WTC11 (cell line): ENCODE measurements at regions not wholly inside any gene's neighbourhood (a gene's known extent, or its start where the extent isn't known, plus 50 kb on each side); places are given as distances from the start of the nearest gene placed in this dataset.

ENCODE experiments used
- ATF1 ChIP-seq: sonication (generic); formaldehyde crosslinking; IDR thresholded peaks from 2 replicates; pipeline ENCODE4 v1.8.1; 2023; ENCODE audit warnings: mild to moderate bottlenecking, moderate library complexity, missing genetic modification reagents
- CBFB ChIP-seq: sonication (generic); formaldehyde crosslinking; IDR thresholded peaks from 2 replicates; pipeline ENCODE4 v1.8.1; 2022; ENCODE audit warnings: mild to moderate bottlenecking, low read depth, missing genetic modification reagents
- CTCF ChIP-seq: fragments of 200-600 bp; IDR thresholded peaks from 2 replicates; pipeline ENCODE4 v1.8.0; 2022; ENCODE audit warnings: antibody characterized with exemption
- E2F1 ChIP-seq: sonication (generic); formaldehyde crosslinking; IDR thresholded peaks from 2 replicates; pipeline ENCODE4 v1.8.0; 2022; ENCODE audit warnings: mild to moderate bottlenecking, missing genetic modification reagents
- E2F4 ChIP-seq: sonication (generic); formaldehyde crosslinking; IDR thresholded peaks from 2 replicates; pipeline ENCODE4 v1.8.1; 2022; ENCODE audit warnings: low read depth, mild to moderate bottlenecking, moderate library complexity, missing genetic modification reagents, borderline replicate concordance
- ETV6 ChIP-seq: sonication (generic); formaldehyde crosslinking; IDR thresholded peaks from 2 replicates; pipeline ENCODE4 v1.8.1; 2022; ENCODE audit warnings: mild to moderate bottlenecking, missing genetic modification reagents
- GABPB1 ChIP-seq: sonication (generic); formaldehyde crosslinking; IDR thresholded peaks from 2 replicates; pipeline ENCODE4 v1.8.1; 2023; ENCODE audit warnings: mild to moderate bottlenecking, missing genetic modification reagents
- IRF2 ChIP-seq: sonication (generic); formaldehyde crosslinking; IDR thresholded peaks from 2 replicates; pipeline ENCODE4 v1.8.0; 2022; ENCODE audit warnings: low read depth, missing genetic modification reagents, borderline replicate concordance
- NR3C1 ChIP-seq: sonication (generic); formaldehyde crosslinking; conservative IDR thresholded peaks from 2 replicates; pipeline ENCODE4 v1.8.1; 2023; ENCODE audit warnings: low read depth, mild to moderate bottlenecking, missing genetic modification reagents
- SP1 ChIP-seq: sonication (generic); formaldehyde crosslinking; conservative IDR thresholded peaks from 2 replicates; pipeline ENCODE4 v1.8.1; 2022; ENCODE audit warnings: missing genetic modification reagents
- ZNF263 ChIP-seq: sonication (generic); formaldehyde crosslinking; IDR thresholded peaks from 2 replicates; pipeline ENCODE4 v1.8.1; 2022; ENCODE audit warnings: low read depth, mild to moderate bottlenecking, moderate library complexity, missing genetic modification reagents
- ZNF317 ChIP-seq: sonication (generic); formaldehyde crosslinking; IDR thresholded peaks from 2 replicates; pipeline ENCODE4 v1.8.1; 2023; ENCODE audit warnings: low read depth, mild to moderate bottlenecking, moderate library complexity, missing genetic modification reagents, borderline replicate concordance

- TF ChIP-seq ZNF263 (CRISPR knock-in tag) (no peak), ATF1 (CRISPR knock-in tag) (no peak), E2F4 (no peak), CTCF (no peak), ETV6 (CRISPR knock-in tag) (no peak), SP1 (CRISPR knock-in tag) (no peak), CBFB (CRISPR knock-in tag) (no peak), NR3C1 (CRISPR knock-in tag) (no peak), GABPB1 (CRISPR knock-in tag) (no peak), E2F1 (CRISPR knock-in tag) (no peak), IRF2 (CRISPR knock-in tag) (no peak), ZNF317 (no peak)
Observed at GRCh38 chr6:112877134-112878100, 530.3 kb downstream of the RFPL4B start.
